Mesenchymal stem cell (in vitro differentiated cells and primary cell): ENCODE measurements at regions not wholly inside any gene's neighbourhood (a gene's known extent, or its start where the extent isn't known, plus 50 kb on each side); places are given as distances from the start of the nearest gene placed in this dataset.

Source experiments
- DNase-seq: peaks from one replicate; pipeline ENCODE4 v3.0.0-alpha.2; 2013
- H2AFZ ChIP-seq: one replicate; pipeline ENCODE4 v1.6.1; 2013; ENCODE audit warnings: low read depth, mild to moderate bottlenecking, control low read depth, inconsistent platforms, low read length, moderate library complexity
- H2AK5ac ChIP-seq: 2 replicates; pipeline ENCODE4 v1.6.1; 2013; ENCODE audit warnings: low read length, moderate library complexity, mild to moderate bottlenecking, inconsistent platforms; ENCODE audit not compliant: severe bottlenecking
- H2BK120ac ChIP-seq: one replicate; pipeline ENCODE4 v1.6.1; 2013; ENCODE audit warnings: low read depth, mild to moderate bottlenecking, inconsistent platforms, low read length, moderate library complexity
- H2BK12ac ChIP-seq, 2 experiments: one replicate each; pipeline ENCODE4 v1.6.1; 2013; ENCODE audit warnings: inconsistent platforms in 2 of 2, low read length in 2 of 2, mild to moderate bottlenecking in 2 of 2, moderate library complexity in 2 of 2, control low read depth in 1 of 2
- H2BK15ac ChIP-seq: one replicate; pipeline ENCODE4 v1.6.1; 2013; ENCODE audit warnings: mild to moderate bottlenecking, low read depth, inconsistent platforms; ENCODE audit not compliant: poor library complexity, severe bottlenecking
- H2BK5ac ChIP-seq: 2 replicates; pipeline ENCODE4 v1.6.1; 2013; ENCODE audit warnings: low read depth, mild to moderate bottlenecking, low read length, control low read depth, inconsistent platforms; ENCODE audit not compliant: poor library complexity, severe bottlenecking
- H3K14ac ChIP-seq, 2 experiments: one replicate each; pipeline ENCODE4 v1.6.1; 2013; ENCODE audit warnings: inconsistent platforms in 2 of 2, low read length in 2 of 2, control low read depth in 1 of 2, mild to moderate bottlenecking in 1 of 2, moderate library complexity in 1 of 2
- H3K18ac ChIP-seq, 2 experiments: one replicate each; pipeline ENCODE4 v1.6.1; 2013; ENCODE audit warnings: inconsistent platforms in 2 of 2, low read length in 2 of 2, control low read depth in 1 of 2, low read depth in 1 of 2, mild to moderate bottlenecking in 1 of 2
- H3K23ac ChIP-seq, 2 experiments: one replicate each; pipeline ENCODE4 v1.6.1; 2013; ENCODE audit warnings: inconsistent platforms in 2 of 2, low read length in 2 of 2, mild to moderate bottlenecking in 2 of 2, moderate library complexity in 2 of 2, control low read depth in 1 of 2
- H3K27ac ChIP-seq: 2 replicates; pipeline ENCODE4 v1.5.1; 2013; ENCODE audit warnings: mild to moderate bottlenecking, moderate library complexity, low read length, control low read depth, inconsistent platforms; ENCODE audit not compliant: poor library complexity, severe bottlenecking
- H3K27me3 ChIP-seq, 2 experiments: 2 replicates each; pipeline versions ENCODE4 v1.6.1 to v1.7.0; 2013; ENCODE audit warnings: low read length in 2 of 2, mild to moderate bottlenecking in 2 of 2, moderate library complexity in 2 of 2, control low read depth in 1 of 2, inconsistent platforms in 1 of 2; ENCODE audit not compliant: control insufficient read depth in 1 of 2, insufficient read depth in 1 of 2
- H3K36me3 ChIP-seq, 2 experiments: 2 replicates each; pipeline versions ENCODE4 v1.6.1 to v1.7.0; 2013; ENCODE audit warnings: low read length in 2 of 2, control low read depth in 1 of 2, inconsistent platforms in 1 of 2, low read depth in 1 of 2, mild to moderate bottlenecking in 1 of 2; ENCODE audit not compliant: insufficient read depth in 2 of 2, control insufficient read depth in 1 of 2
- H3K4ac ChIP-seq, 2 experiments: one replicate each; pipeline ENCODE4 v1.6.1; 2013; ENCODE audit warnings: inconsistent platforms in 2 of 2, low read length in 2 of 2, mild to moderate bottlenecking in 2 of 2, moderate library complexity in 2 of 2, control low read depth in 1 of 2, low read depth in 1 of 2
- H3K4me1 ChIP-seq: 2 replicates; pipeline ENCODE4 v1.6.1; 2013; ENCODE audit warnings: low read depth, low read length, control low read depth; ENCODE audit not compliant: control insufficient read depth, insufficient read depth
- H3K4me2 ChIP-seq: 2 replicates; pipeline ENCODE4 v1.6.1; 2013; ENCODE audit warnings: low read length, mild to moderate bottlenecking, inconsistent platforms; ENCODE audit not compliant: poor library complexity, severe bottlenecking
- H3K4me3 ChIP-seq, 2 experiments: 2 replicates each; pipeline versions ENCODE4 v1.5.1 to v1.7.0; 2013; ENCODE audit warnings: low read length in 2 of 2, mild to moderate bottlenecking in 2 of 2, control low read depth in 1 of 2, low read depth in 1 of 2; ENCODE audit not compliant: insufficient read depth in 1 of 2
- H3K79me1 ChIP-seq: replicated peaks from 2 replicates; pipeline ENCODE4 v1.6.1; 2013; ENCODE audit warnings: mild to moderate bottlenecking, control low read depth, low read length, inconsistent platforms; ENCODE audit not compliant: poor library complexity, severe bottlenecking
- H3K9ac ChIP-seq: 2 replicates; pipeline ENCODE4 v1.7.0; 2013; ENCODE audit warnings: mild to moderate bottlenecking, low read length, moderate library complexity
- H3K9me3 ChIP-seq: 2 replicates; pipeline ENCODE4 v1.7.0; 2013; ENCODE audit warnings: mild to moderate bottlenecking, low read length; ENCODE audit not compliant: control insufficient read depth
- H4K8ac ChIP-seq: one replicate; pipeline ENCODE4 v1.6.1; 2013; ENCODE audit warnings: inconsistent platforms, mild to moderate bottlenecking, low read length, moderate library complexity
- H4K91ac ChIP-seq: one replicate; pipeline ENCODE4 v1.6.1; 2013; ENCODE audit warnings: mild to moderate bottlenecking, low read length, inconsistent platforms
- WGBS: methylation state at CpG from one replicate; pipeline ENCODE4 v1.1.7; 2013; ENCODE audit warnings: mixed read lengths; 5-methylcytosine and 5-hydroxymethylcytosine counted together

DNA sequence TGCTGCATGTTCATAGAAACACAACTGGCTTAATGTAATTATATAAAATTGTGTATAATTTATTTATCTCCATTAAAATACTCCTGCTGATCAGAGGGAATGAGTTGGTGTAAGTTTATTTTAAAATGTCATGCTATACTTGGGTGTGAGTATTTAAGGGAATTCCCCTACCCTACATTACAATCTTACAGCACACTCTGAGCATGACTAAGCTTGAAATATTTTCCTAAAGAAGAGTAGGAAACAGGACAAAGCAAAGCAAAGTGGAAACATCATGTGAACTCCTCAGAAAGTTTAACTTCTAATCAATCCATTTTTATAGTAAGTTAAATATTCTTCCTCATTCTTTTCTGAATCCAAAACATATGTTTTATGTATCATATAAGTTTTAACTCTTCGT is 1271.3 kb downstream of the EFNA5 start:
- H3K23ac ChIP-seq: no peak overlapping the region
- no peak overlapping the region for H2BK120ac ChIP-seq
- no peak overlapping the region for H2AFZ ChIP-seq
- no peak overlapping the region for H3K18ac ChIP-seq
- H3K4me3 ChIP-seq: no peak overlapping the region
- H2BK5ac ChIP-seq: no peak overlapping the region
- no CpG with 5 or more reads among the region's 1 CpG for WGBS
- H3K79me1 ChIP-seq: no peaks in the 10 kb centered on the region
- H3K27me3 ChIP-seq: no peaks in the 10 kb centered on the region
- H4K91ac ChIP-seq: no peak overlapping the region
- DNase-seq: peak; percentile 78
- no peak overlapping the region for H3K14ac ChIP-seq
- no peaks in the 10 kb centered on the region for H3K9me3 ChIP-seq
- H2AK5ac ChIP-seq: no peak overlapping the region
- no peak overlapping the region for H3K4ac ChIP-seq
- H3K27ac ChIP-seq: peak overlapping the region; percentile 28
- no peak overlapping the region for H3K4me2 ChIP-seq
- H3K9ac ChIP-seq: peak overlapping the region; percentile 40
- no peak overlapping the region for H2BK12ac ChIP-seq
- H3K36me3 ChIP-seq: no peaks in the 10 kb centered on the region
- no peak overlapping the region for H2BK15ac ChIP-seq
- H4K8ac ChIP-seq: no peak overlapping the region
- peaks cover 1% of the 10 kb centered on the region for H3K4me1 ChIP-seq

- Histone ChIP-seq H2AK5ac (no peak overlapping the region), H3K18ac (no peak overlapping the region), H3K4me1 (peaks cover 1% of the 10 kb centered on the region), H2BK15ac (no peak overlapping the region), H2BK12ac (no peak overlapping the region), H3K9me3 (no peaks in the 10 kb centered on the region), H3K79me1 (no peaks in the 10 kb centered on the region), H2AFZ (no peak overlapping the region), H2BK120ac (no peak overlapping the region), H3K4ac (no peak overlapping the region), H4K8ac (no peak overlapping the region), H3K36me3 (no peaks in the 10 kb centered on the region), H2BK5ac (no peak overlapping the region), H3K9ac (peak overlapping the region; percentile 67), H3K4me3 (no peak overlapping the region), H3K14ac (no peak overlapping the region), H3K23ac (no peak overlapping the region), H3K27me3 (no peaks in the 10 kb centered on the region), H3K27ac (peak overlapping the region; percentile 81), H3K4me2 (no peak overlapping the region), H4K91ac (no peak overlapping the region)
- no CpG with 5 or more reads among the region's 1 CpG for WGBS
- DNase-seq: peak; percentile 78
Measured at GRCh38 chr5:106397700-106398099, 1273.0 kb downstream of the EFNA5 start.

- H3K9ac ChIP-seq: no peak overlapping the region
- no peak overlapping the region for H3K23ac ChIP-seq
- no peaks in the 10 kb centered on the region for H3K9me3 ChIP-seq
- no peaks in the 10 kb centered on the region for H3K27me3 ChIP-seq
- no peak overlapping the region for H4K8ac ChIP-seq
- H4K91ac ChIP-seq: no peak overlapping the region
- no peak overlapping the region for H3K4me3 ChIP-seq
- no peak overlapping the region for H2AK5ac ChIP-seq
- H2BK12ac ChIP-seq: no peak overlapping the region
- H3K14ac ChIP-seq: no peak overlapping the region
- 90% methylated on average over 1 of the region's 1 CpG for WGBS
- no peak overlapping the region for H3K4ac ChIP-seq
- no peaks in the 10 kb centered on the region for H3K36me3 ChIP-seq
- H3K18ac ChIP-seq: no peak overlapping the region
- no peak overlapping the region for H2BK15ac ChIP-seq
- H3K4me1 ChIP-seq: peaks cover 2% of the 10 kb centered on the region
- H2BK120ac ChIP-seq: no peak overlapping the region
- no peak for DNase-seq
- no peak overlapping the region for H2BK5ac ChIP-seq
- no peak overlapping the region for H3K27ac ChIP-seq
- H3K4me2 ChIP-seq: no peak overlapping the region
- H2AFZ ChIP-seq: no peak overlapping the region
- H3K79me1 ChIP-seq: no peaks in the 10 kb centered on the region
Measured at GRCh38 chr5:106393276-106393675, 1277.5 kb downstream of the EFNA5 start.

DNA sequence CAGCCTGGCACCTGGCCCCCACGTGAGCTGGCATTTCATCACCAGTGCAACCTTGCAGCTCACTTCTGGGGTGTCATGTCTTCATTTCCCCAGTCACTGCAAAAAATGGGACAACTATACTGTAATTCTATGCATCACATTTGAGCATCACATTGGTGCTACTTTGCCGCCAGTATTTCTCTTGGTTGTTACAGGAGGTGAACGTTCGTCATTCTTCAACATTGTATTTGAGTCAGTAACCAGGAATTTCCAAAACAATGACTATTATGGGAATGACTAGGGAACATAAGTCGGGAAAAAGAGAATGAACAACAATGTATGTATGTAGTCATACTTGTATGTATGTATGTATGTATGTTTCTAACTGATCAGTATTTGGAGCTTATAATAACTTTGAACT is 1278.0 kb downstream of the EFNA5 start:
- H3K23ac ChIP-seq: no peak overlapping the region

More for the DNA sequence above, 1278.0 kb downstream of the EFNA5 start:
- H4K91ac ChIP-seq: no peak overlapping the region
- no peak overlapping the region for H2BK15ac ChIP-seq
- no peak overlapping the region for H2BK12ac ChIP-seq
- H3K18ac ChIP-seq: no peak overlapping the region
- no peaks in the 10 kb centered on the region for H3K9me3 ChIP-seq
- H3K14ac ChIP-seq: no peak overlapping the region
- H3K27ac ChIP-seq: no peak overlapping the region
- H3K4me2 ChIP-seq: no peak overlapping the region
- H3K9ac ChIP-seq: no peak overlapping the region
- H4K8ac ChIP-seq: no peak overlapping the region
- peaks cover 2% of the 10 kb centered on the region for H3K4me1 ChIP-seq
- 62% methylated on average over 5 of the region's 5 CpGs for WGBS
- no peak for DNase-seq
- no peak overlapping the region for H2BK5ac ChIP-seq
- no peak overlapping the region for H2BK120ac ChIP-seq
- no peaks in the 10 kb centered on the region for H3K36me3 ChIP-seq
- no peak overlapping the region for H2AK5ac ChIP-seq
- H2AFZ ChIP-seq: no peak overlapping the region
- no peak overlapping the region for H3K4ac ChIP-seq
- no peaks in the 10 kb centered on the region for H3K27me3 ChIP-seq
- no peaks in the 10 kb centered on the region for H3K79me1 ChIP-seq
- no peak overlapping the region for H3K4me3 ChIP-seq
